ENCODE measurements at regions not wholly inside any gene's neighbourhood (a gene's known extent, or its start where the extent isn't known, plus 50 kb on each side); places are given as distances from the start of the nearest gene placed in this dataset.

DNA sequence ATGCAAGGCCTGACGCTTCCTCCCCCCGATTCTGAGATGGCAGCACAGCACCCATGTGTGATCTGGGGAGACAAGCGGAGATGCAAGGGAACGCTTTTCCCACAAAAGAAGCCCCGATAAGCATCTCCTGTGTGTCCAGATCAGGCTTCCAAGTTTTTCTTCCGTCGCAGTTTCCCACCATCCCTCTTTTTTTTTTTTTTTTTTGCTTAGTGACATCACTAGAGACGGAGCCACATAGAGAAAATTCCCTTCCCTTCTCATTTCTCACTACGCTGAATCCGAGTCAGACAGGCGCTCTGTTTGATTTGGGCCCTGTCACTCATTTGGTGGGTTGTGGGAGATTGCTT is 160.9 kb downstream of the HSD17B3 start:
- CTCF ChIA-PET, result interaction anchor here (1.1 kb wide), 1 partner anchor 77 kb away, joined by 3 read pairs; no protein-coding TSS in a partner anchor
- no peak for FAIRE-seq
- ATAC-seq, result no peak
- POLR2A ChIA-PET, result no interaction called here
- DNase-seq (ENCODE audit: low read depth in 1 of 2, low spot score in 1 of 2), result no peak
- TF ChIP-seq RNF2 (IDR thresholded peaks at IDR 0.05; ENCODE audit: borderline replicate concordance, low read depth) (no peak), ZSCAN20 (CRISPR knock-in tag; IDR thresholded peaks at IDR 0.05) (no peak), FOSL2 (IDR thresholded peaks at IDR 0.05) (no peak), FOSL2 (CRISPR knock-in tag; IDR thresholded peaks at IDR 0.05) (no peak), NPAS2 (CRISPR knock-in tag; IDR thresholded peaks at IDR 0.05; ENCODE audit: borderline replicate concordance) (no peak), CBX8 (IDR thresholded peaks at IDR 0.05) (no peak), POLR2A (IDR thresholded peaks at IDR 0.05; ENCODE audit: low read length) (no peak), TP53 (CRISPR knock-in tag; IDR thresholded peaks at IDR 0.05) (no peak), CHD2 (IDR thresholded peaks at IDR 0.05; ENCODE audit: low read length, partially characterized antibody) (no peak), CBX2 (IDR thresholded peaks at IDR 0.05; ENCODE audit: borderline replicate concordance, low read depth) (no peak), MAZ (IDR thresholded peaks at IDR 0.05; ENCODE audit: borderline replicate concordance, low read depth, low read length) (no peak), MAFK (IDR thresholded peaks at IDR 0.05; ENCODE audit: partially characterized antibody) (no peak)
- TF ChIP-seq, protein P1, sequence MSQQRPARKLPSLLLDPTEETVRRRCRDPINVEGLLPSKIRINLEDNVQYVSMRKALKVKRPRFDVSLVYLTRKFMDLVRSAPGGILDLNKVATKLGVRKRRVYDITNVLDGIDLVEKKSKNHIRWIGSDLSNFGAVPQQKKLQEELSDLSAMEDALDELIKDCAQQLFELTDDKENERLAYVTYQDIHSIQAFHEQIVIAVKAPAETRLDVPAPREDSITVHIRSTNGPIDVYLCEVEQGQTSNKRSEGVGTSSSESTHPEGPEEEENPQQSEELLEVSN (IDR thresholded peaks at IDR 0.05; ENCODE audit: borderline replicate concordance, low read depth), result no peak
- TF ChIP-seq, protein P2, sequence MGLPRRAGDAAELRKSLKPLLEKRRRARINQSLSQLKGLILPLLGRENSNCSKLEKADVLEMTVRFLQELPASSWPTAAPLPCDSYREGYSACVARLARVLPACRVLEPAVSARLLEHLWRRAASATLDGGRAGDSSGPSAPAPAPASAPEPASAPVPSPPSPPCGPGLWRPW (IDR thresholded peaks at IDR 0.05), result no peak
- H3K9me3 ChIP-seq, result no peaks in the 10 kb centered on the region
- peaks cover 31% of the 10 kb centered on the region for H3K4me1 ChIP-seq
- H3K4me3 ChIP-seq, result no peak overlapping the region
- no peak overlapping the region for H3K4me2 ChIP-seq
- H3K27ac ChIP-seq, result no peak overlapping the region
- WGBS (ENCODE audit: missing lambda C conversion rate), result 90% methylated on average over 11 of the region's 11 CpGs

DNA sequence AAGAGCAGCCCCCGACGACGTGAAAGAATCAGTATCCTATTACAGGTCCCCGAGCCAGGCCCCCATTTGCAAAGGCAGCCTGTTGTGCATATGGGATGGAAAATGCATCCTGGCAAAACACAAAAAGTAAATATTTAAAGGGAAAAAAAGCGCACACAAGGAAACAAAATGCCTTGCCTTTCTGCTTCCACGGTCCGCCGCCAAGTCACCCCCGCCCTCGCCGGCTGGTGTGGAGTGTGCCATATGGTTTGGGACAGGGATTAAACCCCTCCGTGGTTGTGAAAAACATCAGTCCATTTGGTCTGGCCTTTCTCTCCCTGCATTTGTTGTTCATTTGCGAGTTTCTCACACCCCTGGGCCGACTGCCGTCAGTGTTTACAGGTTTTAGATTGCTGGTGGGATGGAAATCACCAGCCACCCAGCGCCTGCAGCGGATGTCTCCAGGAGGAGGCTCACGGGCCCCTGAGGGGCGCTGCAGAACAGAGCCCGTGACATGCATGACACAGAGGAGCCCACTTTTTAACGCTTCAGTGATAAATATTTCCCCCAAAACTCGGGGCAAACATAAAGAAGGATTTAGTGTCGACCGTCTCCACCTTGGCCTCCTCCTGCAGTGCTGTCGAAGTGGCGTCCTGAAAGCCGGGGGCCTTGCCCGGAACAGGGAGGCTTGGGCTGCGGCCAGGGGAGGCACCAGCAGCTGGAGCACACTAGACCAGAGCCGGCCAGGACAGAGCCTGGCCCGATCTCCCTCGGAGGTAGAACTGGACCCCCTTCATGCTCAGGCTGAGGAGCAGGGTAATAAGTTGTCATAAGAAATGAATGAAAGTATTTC is 161.5 kb downstream of the HSD17B3 start:
- Histone ChIP-seq H3K4me3 (no peak overlapping the region), H3K4me2 (peak overlapping the region; percentile 48), H3K4me1 (peaks cover 34% of the 10 kb centered on the region), H3K9me3 (no peaks in the 10 kb centered on the region), H3K27ac (peak overlapping the region; percentile 62 to 64; a peak in 5 of 6 replicates)
- ATAC-seq (no peak), FAIRE-seq (no peak), DNase-seq (ENCODE audit: low read depth in 1 of 2, low spot score in 1 of 2) (no peak)
- POLR2A ChIA-PET, result no interaction called here
- no peak for TF ChIP-seq KDM5A (IDR thresholded peaks at IDR 0.05)
- TF ChIP-seq POLR2AphosphoS2 (conservative IDR thresholded peaks at IDR 0.05; ENCODE audit: low read length), result no peak
- no peak for TF ChIP-seq MAFK (IDR thresholded peaks at IDR 0.05; ENCODE audit: partially characterized antibody)
- no peak for TF ChIP-seq HOXB13 (CRISPR knock-in tag; IDR thresholded peaks at IDR 0.05; ENCODE audit: low read depth)
- TF ChIP-seq HOXB5 (CRISPR knock-in tag; IDR thresholded peaks at IDR 0.05), result no peak
- TF ChIP-seq ZNF302 (CRISPR knock-in tag; IDR thresholded peaks at IDR 0.05), result no peak
- TF ChIP-seq KDM1A (IDR thresholded peaks at IDR 0.05; ENCODE audit: low read depth), result no peak
- no peak for TF ChIP-seq HOXA7 (CRISPR knock-in tag; IDR thresholded peaks at IDR 0.05)
- TF ChIP-seq FOXS1 (CRISPR knock-in tag; IDR thresholded peaks at IDR 0.05), result no peak
- TF ChIP-seq CBX2 (IDR thresholded peaks at IDR 0.05; ENCODE audit: borderline replicate concordance, low read depth), result no peak
- WGBS (ENCODE audit: missing lambda C conversion rate), result 89% methylated on average over 32 of the region's 32 CpGs
- CTCF ChIA-PET, result interaction anchor here (1.1 kb wide), 1 partner anchor 78 kb away, joined by 3 read pairs; no protein-coding TSS in a partner anchor

DNA sequence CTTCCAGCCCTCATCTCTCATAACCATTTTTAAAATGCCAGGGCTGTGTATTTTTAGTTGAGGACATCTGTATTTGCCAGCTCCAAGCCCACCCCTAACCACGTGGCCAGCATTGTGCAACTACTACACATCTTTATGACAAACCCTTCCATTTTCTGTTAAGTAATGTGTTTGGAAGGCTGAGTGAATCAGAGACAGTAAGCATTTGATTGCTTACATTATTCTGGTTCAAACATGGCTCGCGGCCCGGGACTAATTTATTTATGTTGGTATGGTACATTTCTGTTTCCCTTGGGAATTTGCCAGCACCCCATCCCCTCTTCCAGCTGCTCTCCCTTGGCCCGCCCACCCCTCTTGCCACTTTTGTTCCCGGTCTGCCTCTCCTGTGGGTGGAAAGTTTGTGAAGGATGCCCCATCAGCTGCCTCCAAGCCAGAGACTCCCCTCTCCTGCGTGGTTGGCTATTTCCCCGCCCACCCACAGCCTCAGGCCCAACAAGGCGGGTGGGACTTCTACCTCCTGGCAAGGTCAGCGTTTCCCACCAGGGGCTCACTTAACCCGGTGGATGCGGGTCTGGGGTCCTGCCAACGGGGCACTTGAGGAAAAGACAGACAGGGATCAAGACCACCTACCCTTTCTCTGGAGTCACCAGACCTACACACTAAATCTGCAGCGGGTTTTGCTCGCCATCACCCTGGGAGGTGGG is 162.2 kb downstream of the HSD17B3 start:
- H3K4me2 ChIP-seq, result peak overlapping the region; percentile 48
- H3K4me1 ChIP-seq, result peaks cover 41% of the 10 kb centered on the region
- ATAC-seq (peak; percentile 52 to 72; a peak in 3 of 6 replicates), DNase-seq (ENCODE audit: low read depth in 1 of 2, low spot score in 1 of 2) (peak in 1 of 2 experiments; percentile 48), FAIRE-seq (no peak)
- no peak overlapping the region for H3K4me3 ChIP-seq
- ChIA-PET POLR2A (no interaction called here), CTCF (no interaction called here)
- no peaks in the 10 kb centered on the region for H3K9me3 ChIP-seq
- peak overlapping the region; percentile 62 to 64 for H3K27ac ChIP-seq
- peak; percentile 81 for TF ChIP-seq CEBPB (IDR thresholded peaks at IDR 0.05)
- TF ChIP-seq, protein P3, sequence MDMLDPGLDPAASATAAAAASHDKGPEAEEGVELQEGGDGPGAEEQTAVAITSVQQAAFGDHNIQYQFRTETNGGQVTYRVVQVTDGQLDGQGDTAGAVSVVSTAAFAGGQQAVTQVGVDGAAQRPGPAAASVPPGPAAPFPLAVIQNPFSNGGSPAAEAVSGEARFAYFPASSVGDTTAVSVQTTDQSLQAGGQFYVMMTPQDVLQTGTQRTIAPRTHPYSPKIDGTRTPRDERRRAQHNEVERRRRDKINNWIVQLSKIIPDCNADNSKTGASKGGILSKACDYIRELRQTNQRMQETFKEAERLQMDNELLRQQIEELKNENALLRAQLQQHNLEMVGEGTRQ (IDR thresholded peaks at IDR 0.05), result peak; percentile 40
- TF ChIP-seq, protein P2 (IDR thresholded peaks at IDR 0.05), result no peak
- no peak for TF ChIP-seq FOSL2 (IDR thresholded peaks at IDR 0.05)
- peak; percentile 11; the same call in 1 of the 2 replicates for TF ChIP-seq FOSL2 (CRISPR knock-in tag; IDR thresholded peaks at IDR 0.05)
- no peak for TF ChIP-seq RNF2 (IDR thresholded peaks at IDR 0.05; ENCODE audit: borderline replicate concordance, low read depth)
- TF ChIP-seq, protein P4, sequence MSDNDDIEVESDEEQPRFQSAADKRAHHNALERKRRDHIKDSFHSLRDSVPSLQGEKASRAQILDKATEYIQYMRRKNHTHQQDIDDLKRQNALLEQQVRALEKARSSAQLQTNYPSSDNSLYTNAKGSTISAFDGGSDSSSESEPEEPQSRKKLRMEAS (IDR thresholded peaks at IDR 0.05), result 0 out of 2 replicates have a peak, but pooled peaks have one; percentile 27
- WGBS (ENCODE audit: missing lambda C conversion rate), result 32% methylated on average over 9 of the region's 15 CpGs
